Spinal cord (tissue), 9 donors: ENCODE measurements at regions not wholly inside any gene's neighbourhood (a gene's known extent, or its start where the extent isn't known, plus 50 kb on each side); places are given as distances from the start of the nearest gene placed in this dataset.

ENCODE experiments used
- DNase-seq, 6 donors: peaks; one replicate each; pipeline versions ENCODE4 v3.0.0 to v3.0.0-alpha.2; 2013 to 2015; ENCODE audit warnings: low spot score in 6 of 6, low read depth in 4 of 6
- H3K27ac ChIP-seq: one replicate; pipeline ENCODE4 v1.5.1; 2013; ENCODE audit warnings: low read depth, low read length, control low read depth
- H3K27me3 ChIP-seq: one replicate; pipeline ENCODE4 v1.6.1; 2013; ENCODE audit warnings: low read length; ENCODE audit not compliant: control insufficient read depth, insufficient read depth
- H3K36me3 ChIP-seq: one replicate; pipeline ENCODE4 v1.6.1; 2013; ENCODE audit warnings: low read length; ENCODE audit not compliant: control insufficient read depth, insufficient read depth
- H3K4me1 ChIP-seq: one replicate; pipeline ENCODE4 v1.6.1; 2013; ENCODE audit warnings: low read length; ENCODE audit not compliant: control insufficient read depth, insufficient read depth
- H3K4me3 ChIP-seq: one replicate; pipeline ENCODE4 v1.5.1; 2013; ENCODE audit warnings: low read depth, low read length, control low read depth
- H3K9me3 ChIP-seq: one replicate; pipeline ENCODE4 v1.6.1; 2013; ENCODE audit warnings: low read length; ENCODE audit not compliant: control insufficient read depth, insufficient read depth
- whole genome bisulfite sequencing: methylation state at CpG from one replicate; pipeline ENCODE4 v1.1.5; 2013; ENCODE audit warnings: missing lambda C conversion rate; ENCODE audit not compliant: insufficient coverage; 5-methylcytosine and 5-hydroxymethylcytosine counted together
- donor health status: healthy.

- Histone ChIP-seq H3K27me3 (no peaks in the 10 kb centered on the region), H3K4me1 (peaks cover 6% of the 10 kb centered on the region), H3K4me3 (no peak overlapping the region), H3K27ac (no peak overlapping the region), H3K36me3 (no peaks in the 10 kb centered on the region), H3K9me3 (no peaks in the 10 kb centered on the region)
- peak in 1 of 6 donors; percentile 21 for DNase-seq
- WGBS = no CpG with 5 or more reads among the region's 1 CpG
Observed at GRCh38 chr7:25908154-25908949, 243.6 kb upstream of the NFE2L3 start.

- WGBS = 79% methylated on average over 2 of the region's 7 CpGs
- Histone ChIP-seq H3K27ac (no peak overlapping the region), H3K9me3 (no peaks in the 10 kb centered on the region), H3K27me3 (no peaks in the 10 kb centered on the region), H3K4me3 (no peak overlapping the region), H3K36me3 (no peaks in the 10 kb centered on the region), H3K4me1 (peaks cover 5% of the 10 kb centered on the region)
- DNase-seq = peak in 1 of 6 donors; percentile 7
Observed at GRCh38 chr7:25911738-25912607, 240.0 kb upstream of the NFE2L3 start.

DNA sequence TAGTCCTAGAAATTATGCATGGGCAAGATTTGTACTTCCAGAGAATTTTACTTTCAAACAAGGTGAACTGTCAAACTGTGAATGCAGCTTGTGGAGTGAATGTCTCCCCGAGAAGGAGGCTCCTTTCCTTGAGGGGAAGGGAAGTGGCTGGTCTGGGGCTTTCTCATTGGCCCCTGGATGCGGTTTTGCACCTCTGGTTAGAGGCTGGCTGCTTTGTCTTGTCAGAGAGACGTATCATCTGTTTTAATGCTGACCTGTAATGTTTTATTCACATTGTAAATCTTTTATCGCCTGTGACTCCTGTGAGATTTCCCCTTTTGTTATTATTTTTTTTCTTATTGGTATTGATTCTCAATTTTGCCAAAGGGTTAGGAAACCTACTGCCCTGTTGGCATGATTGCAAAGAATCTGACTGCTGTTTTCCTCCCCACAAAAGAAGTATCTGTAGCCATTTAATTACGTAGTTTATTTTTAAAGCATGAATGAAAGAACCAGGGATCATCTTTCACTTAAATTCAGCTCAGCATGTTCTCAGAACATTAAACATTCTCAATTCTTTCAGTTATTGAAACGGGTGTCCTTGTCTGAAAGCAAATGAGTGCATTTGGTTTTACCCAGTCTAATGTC is 238.3 kb upstream of the NFE2L3 start:
- Histone ChIP-seq H3K27me3 (no peaks in the 10 kb centered on the region), H3K9me3 (no peaks in the 10 kb centered on the region), H3K36me3 (no peaks in the 10 kb centered on the region), H3K27ac (no peak overlapping the region), H3K4me3 (no peak overlapping the region), H3K4me1 (no peaks in the 10 kb centered on the region)
- WGBS = 43% methylated on average over 1 of the region's 6 CpGs
- peak in 1 of 6 donors; percentile 41 for DNase-seq

DNA sequence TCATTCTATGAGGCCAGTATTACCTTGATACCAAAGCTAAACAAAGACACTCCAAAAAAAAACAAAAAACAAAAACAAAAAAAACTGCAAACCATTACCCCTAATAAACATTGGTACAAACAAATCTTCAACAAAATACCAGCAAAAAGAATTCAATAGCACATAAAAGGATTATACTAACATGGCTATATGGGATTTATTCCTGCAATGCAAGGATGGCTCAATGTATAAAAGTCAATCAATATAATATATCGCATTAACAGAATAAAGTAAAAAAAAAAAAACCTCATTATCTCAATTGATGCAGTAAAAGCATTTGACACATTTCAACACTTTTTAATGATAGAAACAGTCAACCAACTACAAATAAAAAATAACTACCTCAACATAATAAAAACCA is 233.3 kb upstream of the NFE2L3 start:
- Histone ChIP-seq H3K27ac (no peak overlapping the region), H3K4me1 (no peaks in the 10 kb centered on the region), H3K36me3 (no peaks in the 10 kb centered on the region), H3K27me3 (no peaks in the 10 kb centered on the region), H3K9me3 (no peaks in the 10 kb centered on the region), H3K4me3 (no peak overlapping the region)
- no CpG with 5 or more reads among the region's 1 CpG for WGBS
- DNase-seq = no peak

- 80% methylated on average over 1 of the region's 3 CpGs for WGBS
- no peak for DNase-seq
- H3K27ac ChIP-seq = no peak overlapping the region
- no peaks in the 10 kb centered on the region for H3K27me3 ChIP-seq
- H3K9me3 ChIP-seq = no peaks in the 10 kb centered on the region
- H3K4me1 ChIP-seq = no peaks in the 10 kb centered on the region
- no peaks in the 10 kb centered on the region for H3K36me3 ChIP-seq
- no peak overlapping the region for H3K4me3 ChIP-seq
Observed at GRCh38 chr7:25922296-25922695, 229.7 kb upstream of the NFE2L3 start.

DNA sequence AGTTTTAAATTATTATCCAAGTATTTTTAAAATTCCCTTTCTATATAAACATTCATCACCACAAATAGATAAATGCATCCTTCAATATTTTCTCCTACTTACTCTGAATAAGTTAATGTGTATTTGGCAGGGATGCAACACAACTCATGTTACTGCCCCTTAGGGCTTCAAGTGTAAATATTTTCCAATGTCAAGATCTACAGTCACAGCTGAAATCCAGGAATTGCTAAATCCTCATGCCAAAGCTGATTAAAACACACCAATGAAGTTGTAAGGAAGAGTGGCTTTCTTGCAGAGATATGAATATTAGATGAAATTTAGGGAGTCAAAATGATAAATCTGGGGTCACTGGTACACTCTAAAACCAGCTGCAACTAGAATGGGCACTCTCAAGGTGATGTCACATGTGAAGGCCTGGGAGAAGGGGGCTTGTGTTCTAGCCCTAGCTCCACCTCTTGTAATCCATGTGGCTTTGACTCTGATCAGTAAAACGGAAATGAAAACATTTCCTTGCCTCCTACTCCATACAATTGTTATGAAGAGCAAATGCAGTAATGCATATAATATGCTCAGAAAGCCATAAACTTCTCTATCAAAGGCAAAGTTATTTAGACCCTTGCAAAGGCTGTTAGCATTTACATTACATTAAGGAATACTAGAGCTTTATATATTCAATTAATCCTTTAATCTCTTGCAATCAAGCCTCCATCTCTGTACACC is 228.1 kb upstream of the NFE2L3 start:
- no CpG with 5 or more reads among the region's 1 CpG for WGBS
- H3K9me3 ChIP-seq = no peaks in the 10 kb centered on the region

GRCh38 chr7:25926009-25926408 is 226.0 kb upstream of the NFE2L3 start:
- Histone ChIP-seq H3K9me3 (no peaks in the 10 kb centered on the region), H3K36me3 (no peaks in the 10 kb centered on the region), H3K27ac (no peak overlapping the region), H3K4me3 (no peak overlapping the region), H3K27me3 (no peaks in the 10 kb centered on the region), H3K4me1 (no peaks in the 10 kb centered on the region)
- DNase-seq = peak in 1 of 6 donors; percentile 18
- 80% methylated on average over 1 of the region's 7 CpGs for WGBS

More for the DNA sequence above, 228.1 kb upstream of the NFE2L3 start:
- no peak for DNase-seq
- no peaks in the 10 kb centered on the region for H3K27me3 ChIP-seq
- no peak overlapping the region for H3K4me3 ChIP-seq
- no peak overlapping the region for H3K27ac ChIP-seq
- H3K36me3 ChIP-seq = no peaks in the 10 kb centered on the region
- H3K4me1 ChIP-seq = no peaks in the 10 kb centered on the region

GRCh38 chr7:25926451-25926850 is 225.5 kb upstream of the NFE2L3 start:
- Histone ChIP-seq H3K4me3 (no peak overlapping the region), H3K36me3 (no peaks in the 10 kb centered on the region), H3K27ac (no peak overlapping the region), H3K4me1 (no peaks in the 10 kb centered on the region), H3K27me3 (no peaks in the 10 kb centered on the region), H3K9me3 (no peaks in the 10 kb centered on the region)
- DNase-seq = peak in 1 of 6 donors; percentile 16
- no CpG with 5 or more reads among the region's 2 CpGs for WGBS
